T-helper 1 cell treated with Interleukin-12 subunit alpha and Interleukin-12 subunit beta and Interleukin-4 antibody, amounts not matched to agents 30 μg/mL and 1 μg/mL, for 36 hours (primary cell): ENCODE measurements at regions not wholly inside any gene's neighbourhood (a gene's known extent, or its start where the extent isn't known, plus 50 kb on each side); places are given as distances from the start of the nearest gene placed in this dataset.
"Not testable (repeated sequence)": the region's sequence is repeated elsewhere in the genome, so short reads cannot be mapped to it uniquely, and the experiment has no call there.

ENCODE experiments used
- H3K27ac Mint-ChIP-seq: one replicate; pipeline ENCODE4 v1.8.0; 2021; ENCODE audit warnings: mild to moderate bottlenecking, mixed read lengths
- H3K27me3 Mint-ChIP-seq: one replicate; pipeline ENCODE4 v1.8.0; 2021; ENCODE audit warnings: low read depth, mixed read lengths
- H3K36me3 Mint-ChIP-seq: one replicate; pipeline ENCODE4 v1.8.0; 2021; ENCODE audit warnings: low read depth, mixed read lengths
- H3K4me1 Mint-ChIP-seq: one replicate; pipeline ENCODE4 v1.8.0; 2021; ENCODE audit warnings: low read depth, mixed read lengths
- H3K4me3 Mint-ChIP-seq: one replicate; pipeline ENCODE4 v1.8.0; 2021; ENCODE audit warnings: mild to moderate bottlenecking, moderate library complexity, mixed read lengths
- H3K9me3 Mint-ChIP-seq: one replicate; pipeline ENCODE4 v1.8.0; 2021; ENCODE audit warnings: mixed read lengths

DNA sequence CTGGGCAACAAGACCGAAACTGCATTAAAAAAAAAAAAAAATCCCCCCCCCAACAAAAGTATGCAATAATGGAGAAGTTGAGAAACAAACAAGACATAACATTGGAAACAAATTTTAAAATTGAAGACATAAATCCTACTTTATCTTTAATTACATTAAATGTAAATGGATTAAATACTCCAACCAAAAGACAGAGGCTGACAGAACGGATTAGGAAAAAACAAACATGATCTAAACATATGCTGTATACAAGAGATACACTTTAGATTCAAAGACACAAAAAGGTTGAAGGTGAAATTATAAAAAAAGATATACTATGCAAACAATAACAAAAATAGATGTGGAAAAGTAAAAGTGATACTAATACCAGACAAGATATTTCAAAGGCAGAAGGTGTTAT, 350.8 kb upstream of the RGPD4 start:
- Mint-ChIP-seq H3K4me1 (no peaks in the 10 kb centered on the region), H3K9me3 (peaks cover 14% of the 10 kb centered on the region), H3K27me3 (no peaks in the 10 kb centered on the region), H3K4me3 (no peak overlapping the region), H3K27ac (no peak overlapping the region), H3K36me3 (no peaks in the 10 kb centered on the region)

DNA sequence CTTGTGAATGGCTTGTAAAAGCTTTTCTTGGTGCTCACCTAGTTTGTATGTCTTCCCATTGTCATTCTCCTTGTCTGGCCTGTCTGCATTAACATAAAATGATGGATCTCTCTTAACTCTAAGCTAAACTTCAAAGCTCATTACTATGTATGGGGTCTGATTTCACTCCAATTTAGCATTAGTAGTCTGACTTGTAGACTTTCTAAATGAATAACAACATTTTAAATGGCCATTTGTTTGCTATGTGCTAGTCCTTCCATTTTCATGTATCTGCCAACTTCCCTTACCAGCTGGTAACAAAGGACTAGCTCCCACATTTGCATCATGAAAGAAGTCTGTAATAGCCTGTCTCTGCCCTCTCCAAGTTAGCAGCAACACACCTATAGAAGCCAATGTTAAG, 324.2 kb upstream of the RGPD4 start:
- H3K27me3 Mint-ChIP-seq = no peaks in the 10 kb centered on the region
- H3K9me3 Mint-ChIP-seq = peaks cover 2% of the 10 kb centered on the region
- H3K4me1 Mint-ChIP-seq = no peaks in the 10 kb centered on the region
- no peak overlapping the region for H3K27ac Mint-ChIP-seq
- H3K4me3 Mint-ChIP-seq = no peak overlapping the region
- no peaks in the 10 kb centered on the region for H3K36me3 Mint-ChIP-seq

GRCh38 chr2:107511970-107512789, 314.5 kb upstream of the RGPD4 start:
- Mint-ChIP-seq H3K27me3 (no peaks in the 10 kb centered on the region), H3K27ac (no peak overlapping the region), H3K4me3 (no peak overlapping the region), H3K4me1 (no peaks in the 10 kb centered on the region), H3K36me3 (no peaks in the 10 kb centered on the region), H3K9me3 (peaks cover 3% of the 10 kb centered on the region)

DNA sequence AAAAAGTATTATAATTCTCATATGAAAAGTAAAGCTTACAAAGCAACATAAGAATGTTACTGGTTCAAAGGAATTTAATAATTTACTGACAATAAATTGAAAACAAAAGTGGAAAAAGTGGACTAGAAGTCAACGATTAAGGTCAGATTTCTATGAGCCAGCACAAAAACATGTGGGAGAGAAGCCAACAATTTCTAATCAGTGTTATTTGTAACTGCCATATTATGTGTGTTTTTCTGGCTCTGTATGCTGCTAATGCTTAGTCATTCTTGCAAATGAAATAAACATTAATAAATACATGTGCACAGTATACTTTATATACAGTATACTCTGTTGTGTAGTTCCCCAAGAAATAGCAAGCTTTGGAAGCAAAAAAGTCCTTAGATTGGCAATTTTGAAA, 301.3 kb upstream of the RGPD4 start:
- Mint-ChIP-seq H3K27me3 (no peaks in the 10 kb centered on the region), H3K9me3 (peaks cover 7% of the 10 kb centered on the region), H3K36me3 (no peaks in the 10 kb centered on the region), H3K27ac (no peak overlapping the region), H3K4me1 (no peaks in the 10 kb centered on the region), H3K4me3 (no peak overlapping the region)

- H3K4me3 Mint-ChIP-seq = no peak overlapping the region
- H3K4me1 Mint-ChIP-seq = no peaks in the 10 kb centered on the region
- no peaks in the 10 kb centered on the region for H3K27me3 Mint-ChIP-seq
- no peak overlapping the region for H3K27ac Mint-ChIP-seq
- peaks cover 7% of the 10 kb centered on the region for H3K9me3 Mint-ChIP-seq
- H3K36me3 Mint-ChIP-seq = no peaks in the 10 kb centered on the region
Measured at GRCh38 chr2:107529146-107529545, 297.5 kb upstream of the RGPD4 start.

DNA sequence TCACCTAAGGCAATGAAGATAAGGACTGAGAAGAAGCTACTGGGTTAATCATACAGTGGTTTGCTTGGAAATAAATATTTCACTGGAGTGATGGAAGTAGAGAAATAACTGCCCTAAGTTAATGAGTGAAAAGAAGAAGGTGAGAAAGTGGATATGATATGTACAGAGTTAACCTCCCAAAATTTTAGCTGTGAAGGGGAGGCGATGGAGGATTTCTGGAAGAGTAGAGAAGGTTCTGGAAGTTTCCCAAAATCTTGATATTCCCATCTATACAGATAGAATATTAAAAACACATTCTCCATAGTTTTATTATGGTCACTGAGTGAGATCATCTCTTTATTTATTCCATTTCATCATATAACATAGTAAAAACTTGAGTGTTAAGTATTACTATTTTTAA, 296.6 kb upstream of the RGPD4 start:
- Mint-ChIP-seq H3K36me3 (no peaks in the 10 kb centered on the region), H3K27me3 (no peaks in the 10 kb centered on the region), H3K9me3 (peaks cover 10% of the 10 kb centered on the region), H3K4me1 (no peaks in the 10 kb centered on the region), H3K27ac (no peak overlapping the region), H3K4me3 (no peak overlapping the region)

DNA sequence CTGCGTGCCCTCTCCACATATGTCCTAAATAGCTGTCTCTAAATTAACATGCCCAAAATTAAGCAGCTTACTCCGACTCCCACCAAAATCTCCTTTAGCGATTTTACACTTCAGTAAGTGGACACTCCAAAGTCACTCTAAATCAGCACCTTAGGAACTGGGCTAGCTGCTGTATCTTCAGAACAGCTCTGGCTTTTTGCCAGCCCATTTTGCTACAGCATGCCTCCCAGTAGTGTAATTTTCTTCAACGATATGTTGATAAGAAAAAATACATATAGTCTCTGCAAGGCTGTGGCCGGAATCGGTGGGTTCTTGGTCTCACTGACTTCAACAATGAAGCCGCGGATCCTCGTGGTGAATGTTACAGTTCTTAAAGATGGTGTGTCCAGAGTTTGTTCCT, 291.8 kb upstream of the RGPD4 start:
- Mint-ChIP-seq H3K9me3 (peaks cover 6% of the 10 kb centered on the region), H3K4me1 (no peaks in the 10 kb centered on the region), H3K27ac (no peak overlapping the region), H3K36me3 (no peaks in the 10 kb centered on the region), H3K4me3 (no peak overlapping the region), H3K27me3 (no peaks in the 10 kb centered on the region)

DNA sequence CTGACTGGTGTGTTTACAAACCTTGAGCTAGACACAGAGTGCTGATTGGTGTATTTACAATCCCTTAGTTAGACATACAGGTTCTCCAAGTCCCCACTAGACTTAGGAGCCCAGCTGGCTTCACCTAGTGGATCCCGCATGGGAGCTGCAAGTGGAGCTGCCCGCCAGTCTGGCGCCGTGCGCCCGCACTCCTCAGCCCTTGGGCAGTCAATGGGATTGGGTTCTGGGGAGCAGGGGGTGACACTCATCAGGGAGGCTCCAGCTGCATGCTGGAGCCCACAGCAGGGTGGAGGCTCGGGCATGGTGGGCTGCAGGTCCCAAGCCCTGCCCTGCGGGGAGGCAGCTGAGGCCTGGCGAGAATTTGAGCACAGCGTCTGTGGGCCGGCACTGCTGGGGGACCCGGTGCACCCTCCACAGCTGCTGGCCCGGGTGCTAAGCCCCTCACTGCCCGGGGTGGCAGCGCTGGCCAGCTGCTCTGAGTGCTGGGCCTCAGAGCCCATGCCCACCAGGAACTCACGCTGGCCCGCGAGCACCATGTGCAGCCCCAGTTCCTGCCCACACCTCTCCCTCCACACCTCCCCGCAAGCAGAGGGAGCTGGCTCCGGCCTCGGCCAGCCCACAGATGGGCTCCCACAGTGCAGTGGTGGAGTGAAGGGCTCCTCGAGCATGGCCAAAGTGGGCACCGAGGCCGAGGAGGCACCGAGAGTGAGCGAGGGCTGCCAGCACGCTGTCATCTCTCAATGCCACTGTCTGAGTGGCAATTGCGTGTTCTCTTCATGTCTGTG, 290.6 kb upstream of the RGPD4 start:
- not testable (repeated sequence) for H3K36me3 Mint-ChIP-seq, H3K4me1 Mint-ChIP-seq, H3K4me3 Mint-ChIP-seq, H3K9me3 Mint-ChIP-seq, H3K27ac Mint-ChIP-seq, H3K27me3 Mint-ChIP-seq

DNA sequence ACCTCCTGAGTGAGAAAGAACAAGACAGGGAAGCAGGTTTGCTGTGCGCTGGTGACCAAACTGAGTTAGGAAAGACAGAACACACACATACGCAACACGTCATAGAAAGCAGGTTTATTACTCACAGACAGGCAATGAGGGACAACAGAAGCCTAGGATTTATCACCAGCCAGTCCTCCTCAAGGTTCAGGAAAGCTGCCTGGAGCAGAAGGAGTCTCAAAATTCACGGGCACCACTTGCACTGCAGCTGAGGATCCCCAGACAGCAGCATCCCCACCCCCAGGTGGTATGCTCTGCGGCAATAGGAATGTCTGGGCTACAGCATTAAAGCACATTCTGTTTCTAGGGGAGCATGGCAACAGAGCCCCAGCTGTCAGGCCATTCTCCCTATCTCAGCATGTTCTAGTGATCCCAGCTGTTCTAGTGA, 284.4 kb upstream of the RGPD4 start:
- H3K27me3 Mint-ChIP-seq = no peaks in the 10 kb centered on the region
- no peaks in the 10 kb centered on the region for H3K9me3 Mint-ChIP-seq
- H3K4me3 Mint-ChIP-seq = no peak overlapping the region
- no peaks in the 10 kb centered on the region for H3K36me3 Mint-ChIP-seq
- no peaks in the 10 kb centered on the region for H3K4me1 Mint-ChIP-seq
- H3K27ac Mint-ChIP-seq = no peak overlapping the region

DNA sequence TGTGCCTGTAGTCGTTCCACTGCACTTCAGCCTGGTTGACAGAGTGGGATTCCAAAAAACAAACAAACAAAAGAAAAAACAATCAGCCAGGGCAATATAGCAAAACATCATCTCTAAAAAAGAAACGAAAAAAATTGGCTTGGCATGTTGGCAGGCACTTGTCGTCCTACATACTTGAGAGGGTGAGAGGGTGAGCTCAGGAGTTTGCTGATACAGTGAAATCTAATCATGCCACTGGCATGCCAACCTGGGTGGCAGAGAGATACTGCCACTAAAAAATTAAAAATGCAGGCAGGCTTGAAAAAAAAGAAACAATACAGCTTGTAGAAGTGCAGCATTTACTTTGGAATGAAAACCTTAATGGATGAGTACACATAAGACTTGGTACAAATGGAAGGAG, 282.9 kb upstream of the RGPD4 start:
- Mint-ChIP-seq H3K36me3 (no peaks in the 10 kb centered on the region), H3K27ac (no peak overlapping the region), H3K27me3 (no peaks in the 10 kb centered on the region), H3K9me3 (no peaks in the 10 kb centered on the region), H3K4me3 (no peak overlapping the region), H3K4me1 (no peaks in the 10 kb centered on the region)

- Mint-ChIP-seq H3K27ac (no peak overlapping the region), H3K27me3 (no peaks in the 10 kb centered on the region), H3K9me3 (no peaks in the 10 kb centered on the region)
Measured at GRCh38 chr2:107545066-107545465, 281.6 kb upstream of the RGPD4 start.

DNA sequence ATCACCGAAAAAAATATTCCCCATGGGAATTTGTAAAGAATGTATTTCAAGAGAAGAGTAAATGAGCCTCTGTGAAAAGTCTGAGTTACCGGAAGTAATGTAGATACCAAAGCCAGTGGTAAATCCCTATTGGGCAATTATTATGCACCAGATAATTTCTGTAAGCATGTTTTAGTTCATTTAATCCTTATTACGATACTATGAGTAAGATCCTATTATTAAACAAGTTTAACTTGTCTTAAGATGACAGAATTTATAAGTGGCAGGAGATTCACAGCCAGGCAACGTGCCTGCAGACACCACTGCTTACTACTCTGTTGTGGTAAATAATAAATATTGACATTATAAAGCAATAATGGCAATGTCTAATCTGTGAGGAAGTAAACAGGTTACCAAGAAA, 280.8 kb upstream of the RGPD4 start:
- no peak overlapping the region for H3K27ac Mint-ChIP-seq

More at GRCh38 chr2:107545066-107545465, 281.6 kb upstream of the RGPD4 start:
- no peaks in the 10 kb centered on the region for H3K36me3 Mint-ChIP-seq
- no peak overlapping the region for H3K4me3 Mint-ChIP-seq
- H3K4me1 Mint-ChIP-seq = no peaks in the 10 kb centered on the region

DNA sequence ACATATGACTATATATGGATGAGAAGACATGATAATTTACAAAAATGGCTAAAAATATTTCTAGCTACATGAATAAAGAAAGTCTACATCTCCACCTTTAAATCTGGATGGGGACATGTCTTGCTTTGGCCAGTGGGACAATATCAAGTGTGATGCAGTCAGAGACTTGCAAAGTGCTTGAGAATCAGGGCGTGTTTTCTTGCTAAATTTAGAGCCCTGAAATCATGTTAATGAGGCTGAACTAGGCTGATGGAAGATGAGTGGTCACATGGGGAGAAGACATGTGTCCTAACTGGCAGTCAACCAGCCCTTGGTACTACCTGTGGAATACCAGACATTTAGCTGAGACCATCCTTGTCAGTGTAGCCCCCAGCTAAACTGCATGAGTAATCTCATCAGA, 278.5 kb upstream of the RGPD4 start:
- Mint-ChIP-seq H3K4me1 (no peaks in the 10 kb centered on the region), H3K27ac (no peak overlapping the region)

More for the DNA sequence above, 280.8 kb upstream of the RGPD4 start:
- H3K4me1 Mint-ChIP-seq = no peaks in the 10 kb centered on the region
- no peaks in the 10 kb centered on the region for H3K9me3 Mint-ChIP-seq
- no peak overlapping the region for H3K4me3 Mint-ChIP-seq
- H3K36me3 Mint-ChIP-seq = no peaks in the 10 kb centered on the region
- H3K27me3 Mint-ChIP-seq = no peaks in the 10 kb centered on the region

DNA sequence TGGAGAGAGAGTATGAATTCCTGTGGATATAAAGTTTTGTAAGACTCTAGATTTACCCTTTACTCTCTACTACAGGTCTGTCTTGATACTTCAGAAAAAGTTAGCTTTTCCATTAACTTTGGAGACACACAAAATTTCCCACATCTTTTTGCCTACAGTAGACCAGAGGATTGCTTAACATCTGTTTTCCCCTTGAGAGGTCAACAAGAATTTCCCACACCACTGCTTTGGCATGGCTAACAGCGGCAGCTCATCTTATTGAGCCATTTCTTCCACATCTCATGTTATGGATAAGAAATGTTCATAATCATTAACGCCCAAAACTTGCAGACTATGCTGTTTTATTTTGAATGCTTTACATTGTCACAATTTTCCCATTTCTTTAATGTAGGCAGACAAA, 273.6 kb upstream of the RGPD4 start:
- Mint-ChIP-seq H3K27ac (no peak overlapping the region), H3K4me1 (no peaks in the 10 kb centered on the region), H3K36me3 (no peaks in the 10 kb centered on the region), H3K4me3 (no peak overlapping the region), H3K9me3 (peaks cover 4% of the 10 kb centered on the region), H3K27me3 (no peaks in the 10 kb centered on the region)

More for the DNA sequence above, 278.5 kb upstream of the RGPD4 start:
- Mint-ChIP-seq H3K9me3 (no peaks in the 10 kb centered on the region), H3K4me3 (no peak overlapping the region), H3K27me3 (no peaks in the 10 kb centered on the region), H3K36me3 (no peaks in the 10 kb centered on the region)

DNA sequence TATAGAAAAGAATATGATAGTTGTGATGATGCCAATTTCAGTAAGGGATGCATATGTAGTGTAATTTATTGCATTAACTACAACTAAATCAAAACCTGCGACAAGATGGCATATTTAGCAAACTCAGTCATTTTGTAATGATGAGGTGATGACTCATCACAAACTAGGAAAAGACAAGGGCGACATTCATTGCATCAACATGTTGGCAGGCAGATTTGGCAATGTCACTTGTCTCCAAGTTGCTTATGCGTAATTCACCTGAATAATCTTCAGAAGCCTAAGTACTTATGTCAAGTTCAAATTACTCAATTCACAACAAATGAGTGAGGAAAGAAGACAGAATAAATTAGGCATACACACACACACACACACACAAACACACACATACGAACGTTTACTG, 273.2 kb upstream of the RGPD4 start:
- Mint-ChIP-seq H3K27me3 (no peaks in the 10 kb centered on the region), H3K27ac (no peak overlapping the region), H3K4me1 (no peaks in the 10 kb centered on the region), H3K36me3 (no peaks in the 10 kb centered on the region), H3K9me3 (peaks cover 4% of the 10 kb centered on the region), H3K4me3 (no peak overlapping the region)
